ENCODE measurements at regions not wholly inside any gene's neighbourhood (a gene's known extent, or its start where the extent isn't known, plus 50 kb on each side); places are given as distances from the start of the nearest gene placed in this dataset.

DNA sequence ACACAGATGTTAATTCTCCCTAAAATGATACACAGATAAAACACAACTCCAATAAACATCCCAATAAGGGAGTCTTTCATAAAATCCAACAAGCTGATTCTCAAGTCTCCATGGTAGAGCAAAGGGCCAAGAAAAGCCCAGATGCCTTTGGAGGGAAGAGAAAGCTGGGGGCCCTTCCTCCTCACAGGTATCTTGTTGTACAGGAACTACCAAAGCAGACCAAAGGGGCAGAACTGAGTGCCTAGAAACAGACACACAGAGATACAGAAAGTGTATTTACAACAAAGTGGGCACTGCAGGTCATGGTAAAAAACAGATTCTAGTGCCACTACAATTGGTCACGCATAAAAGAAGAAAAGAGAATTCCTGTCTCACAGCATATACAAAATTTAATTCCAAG is 87.2 kb upstream of the NSMCE3 start:
- DNase-seq, result no peak

DNA sequence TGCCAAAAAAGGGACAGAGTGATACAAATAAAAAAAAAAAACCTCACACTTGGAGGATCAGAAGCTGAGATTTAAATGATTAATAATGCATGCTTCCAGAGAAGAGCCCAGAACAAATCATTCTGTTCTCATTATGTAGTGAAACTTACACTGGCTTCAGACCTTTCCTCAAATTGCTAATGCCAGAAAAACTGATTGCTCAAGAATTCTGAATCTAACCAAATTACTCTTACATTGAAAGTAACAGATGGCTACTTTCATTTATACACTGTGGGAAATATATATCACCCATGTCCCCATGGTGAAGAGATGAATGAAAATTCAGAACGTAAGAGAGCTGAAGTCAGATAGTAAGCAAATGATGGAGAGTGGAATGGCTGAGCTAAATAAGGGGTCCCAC is 85.9 kb upstream of the NSMCE3 start:
- DNase-seq, result no peak

DNA sequence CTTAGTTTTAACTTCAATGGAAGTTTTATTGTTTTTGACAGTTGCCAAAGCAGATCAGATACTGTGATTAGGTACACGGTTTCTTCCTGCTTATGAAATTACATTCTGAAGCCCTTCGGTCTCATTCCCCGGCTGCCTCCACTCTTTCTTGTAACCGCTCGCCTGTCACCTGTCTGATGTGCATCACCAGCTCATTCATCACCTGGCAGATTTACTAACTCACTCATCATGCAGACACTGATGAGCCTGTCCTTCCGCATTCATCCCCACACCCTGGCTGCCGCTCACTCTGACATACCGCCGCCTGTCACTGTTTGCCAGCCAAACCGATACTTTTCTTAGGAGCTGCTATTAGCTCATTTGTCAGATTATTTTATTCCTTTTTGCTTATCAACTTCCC is 82.8 kb upstream of the NSMCE3 start:
- DNase-seq, result no peak

DNA sequence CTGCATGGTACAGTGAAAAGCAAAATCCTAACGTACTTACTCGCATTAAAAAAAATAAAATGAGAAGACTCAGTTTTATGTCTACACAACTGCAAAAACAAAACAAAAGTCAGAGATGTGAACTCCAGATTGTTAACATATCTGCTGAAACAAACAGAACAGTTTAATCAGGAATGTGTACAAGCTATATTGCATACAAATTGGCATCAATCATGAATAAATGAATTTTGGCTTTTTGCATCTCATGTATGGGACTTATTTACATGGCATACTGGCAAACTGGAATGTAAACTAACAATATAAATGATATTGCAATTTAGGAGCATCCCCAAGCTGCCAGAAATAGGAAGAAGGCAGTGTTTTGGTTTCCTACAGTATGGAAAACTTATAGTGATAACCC is 79.6 kb upstream of the NSMCE3 start:
- no peak for DNase-seq

DNA sequence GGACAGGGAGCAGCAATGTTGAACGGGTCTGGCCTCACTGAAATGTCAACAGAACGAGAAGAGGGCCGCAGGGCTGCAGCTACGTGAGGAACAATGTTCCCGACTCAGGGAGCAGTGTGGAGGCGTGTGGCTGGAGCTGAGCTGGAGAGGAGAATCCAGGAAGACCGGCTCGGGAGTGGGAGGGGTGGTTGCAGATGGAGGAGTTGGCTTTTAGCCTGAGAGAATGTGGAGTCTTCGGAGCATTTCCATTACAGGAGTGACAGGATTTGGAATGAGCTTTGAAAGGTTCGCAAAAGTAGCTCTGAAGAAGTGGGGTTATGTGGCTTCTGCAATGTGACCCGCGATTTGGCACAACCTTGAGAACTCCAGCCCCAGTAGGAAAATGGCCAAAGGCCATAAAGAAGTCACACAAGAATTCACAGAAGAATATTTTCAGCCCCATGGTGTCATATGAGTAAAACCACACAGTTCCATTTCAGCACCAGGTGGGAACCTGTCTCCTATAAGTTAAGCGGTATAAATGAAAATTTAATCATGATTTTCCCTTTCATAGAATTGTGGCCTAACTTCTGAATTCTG is 78.8 kb upstream of the NSMCE3 start:
- DNase-seq, result no peak

DNA sequence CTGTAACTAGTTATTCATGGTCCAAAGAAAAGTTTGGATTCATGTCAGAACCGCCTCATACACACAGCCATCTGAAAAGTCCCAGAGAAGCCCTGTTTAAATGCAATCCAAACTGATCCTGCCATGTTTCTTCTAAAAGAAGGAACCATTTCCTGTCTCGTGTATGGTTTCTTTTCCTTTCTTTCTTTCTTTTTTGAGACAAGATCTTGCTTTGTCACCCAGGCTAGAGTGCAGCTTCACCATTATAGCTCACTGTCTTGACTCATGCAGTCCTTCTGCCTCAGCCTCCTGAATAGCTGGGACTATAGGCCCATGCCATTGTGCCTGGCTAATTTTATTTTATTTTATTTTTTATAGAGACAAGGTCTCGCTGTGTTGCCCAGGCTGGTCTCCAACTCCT is 77.4 kb upstream of the NSMCE3 start:
- DNase-seq, result no peak

DNA sequence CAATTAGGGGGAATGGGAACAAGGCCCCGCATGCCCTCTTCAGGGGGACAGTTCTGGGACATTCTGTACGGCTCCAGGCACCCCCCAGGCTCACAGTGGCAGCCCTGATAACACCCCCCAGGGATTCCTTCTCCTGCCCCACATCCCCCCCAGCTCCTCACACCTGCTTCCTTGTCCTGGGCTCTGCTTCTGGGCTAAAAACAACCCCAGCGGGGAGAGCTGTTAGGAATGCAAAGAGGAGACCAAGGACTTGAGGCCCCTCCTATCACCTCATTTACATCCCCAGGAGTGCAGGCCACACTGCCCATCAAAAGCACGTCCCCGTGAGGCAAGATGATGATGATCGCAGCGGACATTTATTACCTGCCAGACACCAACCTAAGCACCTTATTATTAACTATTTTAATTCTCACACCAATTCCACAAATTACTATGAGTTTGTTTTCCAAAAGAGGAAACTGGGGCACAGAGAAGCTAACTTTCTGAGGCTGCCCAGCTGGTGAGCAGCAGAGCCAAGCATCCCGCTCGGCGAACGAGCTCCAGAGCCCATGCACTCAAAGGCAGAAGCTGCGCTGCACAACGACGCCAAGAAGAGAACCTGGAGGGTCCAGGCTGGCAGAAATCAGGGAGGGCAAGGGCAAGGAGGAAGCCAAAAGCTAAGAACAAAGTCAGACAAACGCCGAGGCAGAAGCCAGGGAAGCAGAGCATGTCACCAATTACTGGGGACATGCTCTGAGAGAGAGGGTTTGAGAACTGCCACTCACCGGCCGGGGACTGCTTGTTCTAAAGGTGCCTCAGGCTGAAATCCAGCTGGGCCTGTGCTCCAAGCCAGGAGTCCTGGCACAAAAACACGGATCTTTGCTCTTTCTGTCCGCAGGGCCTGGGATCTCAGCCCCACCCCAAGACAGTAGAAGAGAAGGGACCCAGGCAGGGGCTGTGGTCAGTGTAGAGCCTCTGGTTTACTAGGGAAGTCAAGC is 76.2 kb upstream of the NSMCE3 start:
- no peak for DNase-seq

DNA sequence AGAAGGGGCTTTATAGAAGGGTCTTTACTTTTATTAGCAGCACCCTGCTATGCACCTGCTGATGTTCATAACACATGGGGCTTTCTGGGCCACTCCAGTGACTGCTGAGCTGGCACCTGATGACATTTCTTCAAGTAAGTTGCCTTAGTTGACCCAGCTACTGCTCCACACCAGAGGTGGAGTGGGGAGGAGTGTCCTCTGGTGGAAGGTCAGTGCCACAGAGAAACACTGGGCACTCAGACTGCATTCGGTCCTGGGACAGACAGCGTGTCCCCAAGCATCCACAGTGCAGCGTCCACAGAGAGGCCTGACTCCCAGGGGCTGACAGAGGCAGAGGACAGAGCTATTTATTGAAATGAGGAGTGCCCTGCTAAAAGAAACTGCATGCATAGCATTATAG is 74.9 kb upstream of the NSMCE3 start:
- DNase-seq, result no peak

DNA sequence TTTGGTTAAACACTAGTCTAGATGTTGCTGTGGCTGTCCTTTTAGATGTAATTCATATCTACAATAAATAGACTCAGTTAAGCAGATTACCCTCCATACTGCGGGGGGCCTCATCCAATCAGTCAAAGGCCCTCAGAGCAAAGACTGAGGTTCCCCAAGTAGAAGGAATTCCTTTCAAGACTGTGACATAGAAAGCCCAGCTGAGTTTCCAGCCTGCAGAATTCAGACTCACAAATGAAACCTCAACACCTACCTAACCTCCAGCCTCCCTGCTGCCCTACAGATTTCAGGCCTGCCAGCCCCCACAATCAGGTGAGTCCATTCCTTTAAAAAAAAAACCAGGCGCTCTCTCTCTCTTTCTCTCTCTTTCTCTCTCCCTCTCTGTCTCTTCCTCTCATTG is 73.6 kb upstream of the NSMCE3 start:
- no peak for DNase-seq

DNA sequence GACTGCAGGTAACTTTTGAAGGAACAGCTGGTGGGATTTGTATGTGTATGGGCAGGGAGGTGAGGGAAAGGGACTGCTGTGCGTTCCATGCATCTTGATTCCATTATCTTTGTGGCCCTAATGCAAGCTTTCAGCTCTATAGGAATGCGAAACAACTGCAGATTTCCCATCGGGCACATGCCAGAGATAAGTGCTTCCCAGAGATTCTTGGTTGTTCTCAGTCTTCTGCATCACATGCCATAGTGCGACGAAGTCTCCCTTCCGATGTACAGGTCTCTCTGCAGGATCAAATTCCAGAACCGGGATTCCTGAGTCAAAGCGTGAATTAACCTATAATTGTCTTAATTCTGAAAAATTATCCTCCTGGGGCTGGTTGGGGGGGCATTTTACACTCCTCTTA is 72.6 kb upstream of the NSMCE3 start:
- DNase-seq, result no peak

DNA sequence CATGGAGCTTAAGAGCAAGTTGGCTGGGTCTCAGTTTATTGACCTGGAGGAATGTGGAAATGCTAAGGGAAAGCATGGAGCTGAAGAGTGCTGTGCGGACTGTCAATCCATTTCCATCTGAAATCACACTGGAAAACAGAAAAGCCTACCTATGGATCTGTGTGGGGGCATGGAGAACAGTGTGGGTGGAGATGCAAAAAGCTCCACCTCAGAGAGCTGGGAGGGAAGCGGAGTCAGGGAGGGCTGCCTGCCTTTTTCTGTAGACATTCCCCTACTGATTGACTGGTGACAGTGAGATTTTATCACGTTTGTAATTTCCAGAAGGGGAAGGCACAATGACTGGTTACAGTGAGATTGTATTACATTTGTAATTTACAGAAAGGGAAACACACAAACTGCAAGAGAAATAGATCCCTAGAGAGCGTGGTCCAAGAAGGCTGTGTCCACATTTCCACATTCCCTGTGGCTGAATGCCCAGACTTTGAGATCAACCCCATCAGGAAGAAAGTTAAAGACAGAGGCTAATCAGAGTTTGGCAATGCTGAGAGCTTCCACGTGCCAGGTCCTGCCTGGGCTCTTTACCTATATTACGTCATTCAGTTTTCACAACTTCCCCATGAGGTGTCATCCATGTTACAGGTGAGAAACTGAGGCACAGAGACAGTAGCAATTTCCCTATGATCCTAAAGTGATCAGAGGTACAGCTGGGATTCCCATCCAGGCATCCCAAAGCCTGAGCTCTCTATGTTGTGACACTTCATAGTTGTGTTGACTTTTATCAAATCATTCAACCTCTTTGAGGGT is 67.7 kb upstream of the NSMCE3 start:
- DNase-seq, result peak; percentile 26

DNA sequence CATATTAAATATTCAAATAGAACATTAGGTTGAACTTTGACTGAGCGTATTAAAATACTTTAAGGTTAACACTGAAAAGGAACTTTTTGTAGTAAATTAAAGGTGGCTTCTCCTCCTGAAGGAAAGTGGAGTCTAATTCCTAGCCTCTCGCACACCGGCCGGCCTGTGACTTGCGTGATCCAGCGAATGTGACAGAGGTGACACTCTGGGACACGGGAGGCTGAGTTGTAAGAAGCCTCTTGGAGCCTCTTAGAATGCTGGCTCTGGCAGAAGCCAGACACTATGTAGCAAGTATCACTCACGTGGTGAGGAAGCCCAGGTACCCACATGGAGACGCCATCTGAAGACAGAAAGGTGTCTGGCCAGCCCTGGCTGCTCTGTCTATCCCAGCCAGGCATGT is 64.9 kb upstream of the NSMCE3 start:
- DNase-seq, result no peak

DNA sequence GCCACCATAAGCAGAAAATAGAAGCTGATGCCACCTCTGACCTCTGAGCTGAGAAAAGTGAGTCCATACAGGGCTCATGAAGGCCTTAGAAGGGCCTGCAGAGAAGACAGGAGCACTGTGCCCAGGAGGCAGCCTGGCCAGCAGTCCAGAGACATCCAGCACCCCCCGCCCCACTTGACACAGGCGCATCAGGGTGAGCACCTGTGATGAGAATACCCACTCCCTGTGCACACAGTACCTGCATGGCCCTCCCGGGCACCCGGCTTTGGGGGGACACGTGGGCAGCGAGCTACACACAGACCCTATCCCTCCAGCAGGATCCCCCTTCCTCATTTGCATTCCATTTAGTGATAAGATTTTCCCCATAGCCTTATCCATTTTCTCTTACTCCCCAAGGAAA is 63.6 kb upstream of the NSMCE3 start:
- no peak for DNase-seq

DNA sequence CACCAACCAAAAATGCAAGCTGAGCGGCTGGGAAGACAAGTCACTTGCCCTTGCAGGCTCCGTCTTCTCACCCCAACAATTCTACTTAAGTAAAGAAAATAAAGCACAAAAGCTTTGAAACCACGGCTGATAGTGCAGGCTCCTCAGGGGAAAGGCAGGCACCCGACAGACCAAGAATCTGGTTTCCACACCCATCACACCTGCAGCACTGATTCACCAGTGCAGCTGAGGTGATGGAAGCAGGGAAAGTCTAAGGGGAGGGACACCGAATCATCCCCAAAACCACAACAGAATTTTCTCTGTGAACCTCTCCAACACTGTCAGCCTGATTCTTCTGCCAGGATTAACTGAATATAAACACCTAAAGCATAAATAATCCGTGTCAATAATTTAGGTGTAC is 62.0 kb upstream of the NSMCE3 start:
- DNase-seq, result no peak

DNA sequence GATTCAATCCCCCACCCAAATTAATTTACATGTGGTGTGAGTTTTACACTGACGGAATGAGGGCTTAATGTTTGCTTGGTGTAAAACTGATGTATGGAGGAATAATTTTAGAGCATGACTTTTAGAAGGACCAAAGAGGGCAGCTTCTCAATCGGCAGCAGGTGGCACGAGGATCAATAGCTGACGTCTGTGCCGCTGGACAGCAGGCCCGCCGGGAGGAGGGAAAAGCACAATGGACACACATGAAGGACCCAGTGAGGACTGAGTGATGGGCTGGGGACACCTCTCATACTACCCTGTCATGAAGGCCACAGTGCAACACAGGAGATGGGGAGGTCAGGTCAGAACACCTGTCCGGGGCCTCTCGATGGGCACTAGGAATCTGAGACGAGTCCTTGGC is 61.4 kb upstream of the NSMCE3 start:
- no peak for DNase-seq

DNA sequence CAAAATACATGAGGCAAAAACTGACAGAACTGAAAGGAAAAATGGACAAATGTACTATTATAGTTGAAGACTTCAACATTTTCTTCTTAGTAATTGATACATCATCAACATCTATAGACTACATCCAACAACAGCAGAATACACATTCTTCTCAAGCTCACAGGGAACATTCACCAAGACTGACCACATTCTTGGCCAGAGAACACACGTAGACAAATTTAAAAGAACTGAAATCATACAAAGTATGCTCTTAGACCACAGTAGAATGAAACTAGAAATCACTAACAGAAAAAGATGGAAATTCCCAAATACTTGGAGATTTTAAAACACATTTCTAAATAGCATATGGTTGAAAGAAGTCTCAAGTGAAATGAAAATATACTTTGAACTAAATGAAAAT is 55.1 kb upstream of the NSMCE3 start:
- no peak for DNase-seq

DNA sequence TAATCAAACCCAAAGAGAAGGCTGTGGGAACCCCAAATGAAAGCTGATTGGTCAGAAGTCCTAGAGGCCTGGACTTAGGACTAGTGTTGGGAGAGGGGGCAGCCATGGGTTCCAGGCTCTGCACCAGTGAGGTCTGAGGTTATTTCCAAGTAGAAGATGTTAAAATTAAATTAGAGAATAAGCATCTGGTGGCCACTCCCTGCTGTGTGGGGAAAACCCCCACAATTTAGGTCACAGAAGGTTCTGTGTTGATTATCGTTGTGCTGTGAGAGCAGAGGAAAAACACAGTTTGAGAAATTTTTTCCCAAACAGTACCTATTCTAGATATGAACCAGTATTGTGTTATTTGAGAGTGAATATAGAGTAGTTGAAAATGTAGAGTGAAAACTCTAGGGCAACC is 53.9 kb upstream of the NSMCE3 start:
- DNase-seq, result no peak

DNA sequence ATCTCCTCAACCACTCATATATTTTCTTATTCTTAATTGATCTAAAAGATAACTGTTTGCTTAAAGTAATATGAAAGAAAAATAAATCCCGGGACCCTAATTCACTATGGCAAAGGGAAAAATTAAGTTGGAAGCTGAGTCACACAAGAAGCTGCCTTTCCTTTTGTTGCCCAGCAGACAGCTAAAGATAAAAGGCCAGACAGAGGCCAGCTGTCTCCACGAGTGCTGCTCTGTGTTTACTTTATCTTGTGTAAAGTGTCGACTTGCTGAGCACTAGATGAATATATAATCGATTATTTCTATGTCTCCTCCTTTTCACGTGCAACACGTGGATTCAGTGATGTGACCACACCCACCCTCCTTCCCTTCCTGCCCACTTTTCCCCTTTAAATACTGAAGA is 52.8 kb upstream of the NSMCE3 start:
- DNase-seq, result no peak

DNA sequence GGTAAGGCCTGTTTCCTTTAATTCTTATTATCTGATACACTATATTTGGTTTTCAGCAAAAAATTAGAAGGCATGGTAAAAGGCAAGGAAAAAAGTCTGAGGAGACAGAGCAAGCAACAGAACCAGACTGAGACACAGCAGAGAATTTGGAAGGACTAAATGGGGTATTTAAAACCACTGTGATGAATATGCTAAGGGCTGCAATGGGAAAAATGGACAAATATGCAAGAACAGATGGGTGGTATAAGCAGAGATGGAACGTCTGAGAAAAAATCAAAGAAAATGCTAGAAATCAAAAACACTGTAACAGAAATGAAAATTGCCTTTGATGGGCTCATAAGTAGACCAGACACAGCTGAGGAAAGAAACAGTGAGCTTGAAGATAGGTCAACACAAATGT is 50.8 kb upstream of the NSMCE3 start:
- no peak for DNase-seq

DNA sequence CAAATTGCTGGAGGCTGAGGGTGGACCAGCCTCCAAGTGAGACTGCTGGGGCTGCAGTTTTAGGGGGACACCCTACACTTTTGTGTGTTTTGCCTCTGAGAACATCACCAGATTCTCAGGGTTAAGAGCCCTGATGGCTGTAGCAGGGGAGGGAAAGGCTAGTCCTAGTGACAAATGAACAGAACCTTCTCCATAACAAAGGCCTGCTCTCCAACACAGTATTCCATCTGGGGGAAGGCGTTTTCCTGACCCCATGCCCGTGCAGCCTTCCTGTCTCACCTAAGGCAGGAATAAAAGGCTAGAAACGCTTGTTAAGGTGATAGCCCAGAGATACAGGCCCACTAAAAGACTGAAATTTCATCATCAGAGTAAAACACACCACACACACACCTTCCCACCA is 50.2 kb upstream of the NSMCE3 start:
- no peak for DNase-seq
